Common myeloid progenitor, CD34-positive (primary cell): ENCODE measurements at regions not wholly inside any gene's neighbourhood (a gene's known extent, or its start where the extent isn't known, plus 50 kb on each side); places are given as distances from the start of the nearest gene placed in this dataset.

Experiments
- CTCF ChIA-PET: fragments of 350-600 bp; sonication (Branson Sonifier 250); formaldehyde crosslinking; loops from one replicate; lab custom pipeline; 2021; ENCODE audit warnings: antibody characterized with exemption; lab: Charles Lee
- POLR2A ChIA-PET: fragments of 350-600 bp; sonication (Branson Sonifier 250); formaldehyde crosslinking; loops from one replicate; lab custom pipeline; 2021; ENCODE audit warnings: antibody characterized with exemption; lab: Charles Lee
- DNase-seq, 3 donors: peaks; one replicate each; pipeline versions ENCODE4 v3.0.0 to v3.0.0-alpha.2; 2013
- H3K27ac ChIP-seq, 2 experiments: 1 replicate in 1 of 2; 2 replicates in 1 of 2; pipeline ENCODE4 v1.7.0; 2013; ENCODE audit warnings: inconsistent platforms in 2 of 2, low read length in 2 of 2, mild to moderate bottlenecking in 2 of 2, low read depth in 1 of 2, moderate library complexity in 1 of 2; ENCODE audit not compliant: severe bottlenecking in 2 of 2, insufficient read depth in 1 of 2, poor library complexity in 1 of 2
- H3K27me3 ChIP-seq, 5 experiments: replicated peaks in 2 of 5; 1 replicate in 3 of 5; 2 replicates in 2 of 5; pipeline versions ENCODE4 v1.6.1 to v1.7.0; 2013; ENCODE audit warnings: low read length in 4 of 5, mild to moderate bottlenecking in 2 of 5, moderate library complexity in 2 of 5, inconsistent platforms in 1 of 5; ENCODE audit not compliant: insufficient read depth in 5 of 5, control insufficient read depth in 4 of 5
- H3K36me3 ChIP-seq, 4 experiments: 1 replicate in 2 of 4; 2 replicates in 2 of 4; pipeline versions ENCODE4 v1.6.1 to v1.7.0; 2013; ENCODE audit warnings: low read length in 3 of 4, control low read depth in 1 of 4, mild to moderate bottlenecking in 1 of 4; ENCODE audit not compliant: control insufficient read depth in 4 of 4, insufficient read depth in 4 of 4
- H3K4me1 ChIP-seq, 4 experiments: 1 replicate in 3 of 4; 2 replicates in 1 of 4; pipeline versions ENCODE4 v1.6.1 to v1.7.1; 2013; ENCODE audit warnings: low read length in 3 of 4, mild to moderate bottlenecking in 3 of 4, control low read depth in 1 of 4, inconsistent platforms in 1 of 4, moderate library complexity in 1 of 4; ENCODE audit not compliant: control insufficient read depth in 4 of 4, insufficient read depth in 4 of 4; ENCODE audit errors: control extremely low read depth in 1 of 4
- H3K4me3 ChIP-seq, 7 experiments: 1 replicate in 4 of 7; 2 replicates in 3 of 7; pipeline versions ENCODE4 v1.5.1 to v1.7.0; 2013; ENCODE audit warnings: mild to moderate bottlenecking in 7 of 7, low read length in 6 of 7, moderate library complexity in 6 of 7, inconsistent platforms in 2 of 7, low read depth in 2 of 7, control low read depth in 1 of 7; ENCODE audit not compliant: insufficient read depth in 4 of 7, control insufficient read depth in 1 of 7; ENCODE audit errors: extremely low read depth in 1 of 7
- H3K9me3 ChIP-seq, 5 experiments: 1 replicate in 4 of 5; 2 replicates in 1 of 5; pipeline versions ENCODE4 v1.6.1 to v1.7.1; 2013; ENCODE audit warnings: low read length in 4 of 5, mild to moderate bottlenecking in 2 of 5, inconsistent platforms in 1 of 5, low read depth in 1 of 5, moderate library complexity in 1 of 5; ENCODE audit not compliant: control insufficient read depth in 4 of 5, insufficient read depth in 2 of 5; ENCODE audit errors: control extremely low read depth in 1 of 5
- WGBS: methylation state at CpG from one replicate; pipeline ENCODE4 v1.1.5; 2013; ENCODE audit not compliant: insufficient coverage; 5-methylcytosine and 5-hydroxymethylcytosine counted together

GRCh38 chr18:29321561-29321960 is 1144.6 kb upstream of the CDH2 start:
- Histone ChIP-seq H3K9me3 (no peaks in the 10 kb centered on the region), H3K4me3 (no peak overlapping the region), H3K4me1 (no peaks in the 10 kb centered on the region), H3K36me3 (no peaks in the 10 kb centered on the region), H3K27me3 (no peaks in the 10 kb centered on the region), H3K27ac (no peak overlapping the region)
- CTCF ChIA-PET = no interaction called here
- POLR2A ChIA-PET = no interaction called here
- no peak for DNase-seq
- no CpG with 5 or more reads among the region's 1 CpG for WGBS

DNA sequence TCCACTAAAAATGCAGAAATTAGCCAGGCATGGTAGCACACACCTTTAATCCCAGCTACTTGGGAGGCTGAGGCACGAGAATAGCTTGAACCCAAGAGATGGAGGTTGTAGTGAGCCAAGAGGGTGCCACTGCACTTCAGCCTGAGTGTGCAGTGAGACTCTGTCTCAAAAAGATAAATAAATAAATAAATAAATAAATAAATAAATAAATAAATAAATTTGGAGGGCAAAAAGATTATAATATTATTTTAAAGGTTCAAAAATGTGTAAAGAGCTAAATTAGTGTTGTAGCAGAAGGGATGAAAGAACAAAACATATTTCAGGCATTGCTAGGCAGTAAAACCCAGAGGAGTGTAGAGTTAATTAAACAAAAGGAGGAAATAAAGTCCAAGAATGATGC is 1136.4 kb upstream of the CDH2 start:
- POLR2A ChIA-PET = interaction anchor here (0.6 kb wide), 1 partner anchor 514 kb away, joined by 3 read pairs; no protein-coding TSS in a partner anchor
- no peak overlapping the region for H3K27ac ChIP-seq
- no peak for DNase-seq
- no peak overlapping the region for H3K4me3 ChIP-seq
- H3K27me3 ChIP-seq = no peaks in the 10 kb centered on the region
- H3K4me1 ChIP-seq = no peaks in the 10 kb centered on the region
- WGBS = no CpG with 5 or more reads among the region's 1 CpG
- H3K36me3 ChIP-seq = no peaks in the 10 kb centered on the region
- no peaks in the 10 kb centered on the region for H3K9me3 ChIP-seq
- CTCF ChIA-PET = no interaction called here

DNA sequence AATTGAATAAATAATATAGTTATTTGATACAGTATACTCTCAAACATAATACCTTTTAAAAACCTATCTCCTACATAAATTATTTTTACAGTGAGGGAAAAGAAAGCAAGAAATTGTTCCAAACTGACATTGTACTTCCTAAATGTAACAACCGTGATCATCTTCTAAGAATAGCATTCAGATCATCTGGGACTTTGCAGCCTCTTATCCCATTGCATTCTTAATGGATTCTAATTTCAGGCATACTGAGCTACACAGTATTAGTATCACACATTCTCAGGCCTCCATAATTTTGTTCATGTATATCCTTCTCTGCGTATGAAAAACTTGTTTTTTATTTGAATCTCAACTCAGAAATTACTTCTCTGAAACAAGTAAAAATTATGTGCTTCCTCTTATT is 1134.7 kb upstream of the CDH2 start:
- Histone ChIP-seq H3K36me3 (no peaks in the 10 kb centered on the region), H3K4me1 (no peaks in the 10 kb centered on the region), H3K27me3 (no peaks in the 10 kb centered on the region), H3K9me3 (no peaks in the 10 kb centered on the region), H3K4me3 (no peak overlapping the region), H3K27ac (no peak overlapping the region)
- ChIA-PET POLR2A (no interaction called here), CTCF (no interaction called here)
- DNase-seq = no peak
- 100% methylated on average over 1 of the region's 2 CpGs for WGBS

DNA sequence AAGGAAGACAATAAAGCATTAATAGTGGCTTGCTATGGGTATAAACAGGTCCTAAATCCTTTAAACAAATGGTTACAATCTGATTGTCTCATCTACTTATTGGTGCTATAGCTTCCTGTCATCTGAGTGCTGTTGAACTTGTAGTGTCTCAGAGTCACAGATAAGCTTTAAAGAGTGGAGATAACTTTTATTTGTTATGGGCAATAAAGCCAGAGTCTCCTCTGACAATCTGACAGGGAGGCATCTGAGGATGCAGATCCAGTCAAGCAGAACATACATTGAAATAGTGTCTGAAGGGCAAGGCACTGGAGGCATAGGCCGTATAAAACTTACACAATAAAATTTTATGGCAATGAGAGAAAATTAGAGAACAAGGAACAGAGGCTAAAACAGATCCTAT is 1132.4 kb upstream of the CDH2 start:
- ChIA-PET CTCF (no interaction called here), POLR2A (no interaction called here)
- WGBS = 100% methylated on average over 1 of the region's 1 CpG

GRCh38 chr18:29307982-29308381 is 1131.1 kb upstream of the CDH2 start:
- Histone ChIP-seq H3K27ac (no peak overlapping the region), H3K4me1 (no peaks in the 10 kb centered on the region), H3K36me3 (no peaks in the 10 kb centered on the region), H3K9me3 (no peaks in the 10 kb centered on the region), H3K27me3 (no peaks in the 10 kb centered on the region), H3K4me3 (no peak overlapping the region)
- CTCF ChIA-PET = interaction anchor here (0.5 kb wide), 1 partner anchor 105 kb away, joined by 3 read pairs; no protein-coding TSS in a partner anchor
- no CpG with 5 or more reads among the region's 1 CpG for WGBS
- DNase-seq = no peak
- POLR2A ChIA-PET = no interaction called here

More for the DNA sequence above, 1132.4 kb upstream of the CDH2 start:
- Histone ChIP-seq H3K27me3 (no peaks in the 10 kb centered on the region), H3K9me3 (no peaks in the 10 kb centered on the region), H3K4me3 (no peak overlapping the region), H3K27ac (no peak overlapping the region), H3K36me3 (no peaks in the 10 kb centered on the region), H3K4me1 (no peaks in the 10 kb centered on the region)
- DNase-seq = no peak

DNA sequence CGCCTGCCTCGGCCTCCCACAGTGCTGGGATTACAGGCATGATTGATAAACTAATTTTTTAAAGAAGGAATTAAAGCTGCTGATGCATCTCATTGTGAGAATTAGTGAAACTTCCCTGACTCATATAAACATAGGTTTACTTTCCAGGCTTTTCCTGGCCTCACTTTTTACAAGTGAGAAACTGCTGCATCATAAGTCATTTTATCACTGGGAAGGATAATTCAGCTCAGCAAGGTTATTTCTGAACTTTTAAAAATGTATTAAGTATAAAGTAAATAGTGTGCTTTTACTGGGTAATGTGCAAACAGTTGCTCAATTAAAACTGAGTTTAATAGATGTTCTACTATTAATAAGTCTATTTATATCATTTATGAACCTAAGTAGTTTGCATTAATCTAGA is 1130.3 kb upstream of the CDH2 start:
- CTCF ChIA-PET = interaction anchor here (0.5 kb wide), 1 partner anchor 105 kb away, joined by 3 read pairs; no protein-coding TSS in a partner anchor
- no CpG with 5 or more reads among the region's 2 CpGs for WGBS
- DNase-seq = no peak
- no peak overlapping the region for H3K27ac ChIP-seq
- no peaks in the 10 kb centered on the region for H3K9me3 ChIP-seq
- no peaks in the 10 kb centered on the region for H3K36me3 ChIP-seq
- H3K4me3 ChIP-seq = no peak overlapping the region
- no peaks in the 10 kb centered on the region for H3K4me1 ChIP-seq
- H3K27me3 ChIP-seq = no peaks in the 10 kb centered on the region
- POLR2A ChIA-PET = no interaction called here

DNA sequence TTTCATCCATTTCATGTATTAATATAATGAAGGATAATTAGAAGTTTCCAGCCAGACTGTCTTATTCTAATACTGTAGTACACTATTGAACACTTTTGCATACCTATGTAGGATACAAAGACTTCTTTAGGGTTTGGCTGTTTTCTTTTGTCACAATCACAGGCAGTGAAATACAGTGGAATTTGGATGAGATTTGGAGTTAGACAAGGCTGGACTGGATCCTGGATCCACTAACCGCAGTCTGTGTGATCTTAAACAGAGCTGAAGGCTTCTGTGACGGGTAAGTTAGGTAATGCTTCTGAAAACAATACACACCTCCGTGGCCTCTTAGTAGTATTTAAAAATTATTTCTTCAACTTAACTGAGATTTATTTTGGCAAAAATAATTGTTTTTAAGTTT is 1128.6 kb upstream of the CDH2 start:
- H3K36me3 ChIP-seq = no peaks in the 10 kb centered on the region
- POLR2A ChIA-PET = no interaction called here

More for the DNA sequence above, 1128.6 kb upstream of the CDH2 start:
- WGBS = no CpG with 5 or more reads among the region's 3 CpGs
- no peaks in the 10 kb centered on the region for H3K27me3 ChIP-seq
- H3K27ac ChIP-seq = no peak overlapping the region
- no peaks in the 10 kb centered on the region for H3K9me3 ChIP-seq
- CTCF ChIA-PET = no interaction called here
- no peaks in the 10 kb centered on the region for H3K4me1 ChIP-seq
- no peak overlapping the region for H3K4me3 ChIP-seq
- no peak for DNase-seq
